GM12865 (cell line): ENCODE measurements at regions not wholly inside any gene's neighbourhood (a gene's known extent, or its start where the extent isn't known, plus 50 kb on each side); places are given as distances from the start of the nearest gene placed in this dataset.
"Not testable (repeated sequence)": the region's sequence is repeated elsewhere in the genome, so short reads cannot be mapped to it uniquely, and the experiment has no call there.

Experiments used
- DNase-seq: peaks from one replicate; pipeline ENCODE4 v3.0.0; 2010; ENCODE audit warnings: low read depth
- H3K4me3 ChIP-seq: 2 replicates; pipeline ENCODE4 v1.5.1; 2011; ENCODE audit warnings: mild to moderate bottlenecking, low read depth, low read length, control low read depth
- TF ChIP-seq, protein P1 (sequence below): IDR thresholded peaks from 2 replicates; pipeline ENCODE4 v1.5.1; 2011; ENCODE audit warnings: low read length, control low read depth, low read depth, inconsistent platforms; ENCODE audit not compliant: insufficient read depth; ENCODE audit errors: missing control alignments

DNA sequence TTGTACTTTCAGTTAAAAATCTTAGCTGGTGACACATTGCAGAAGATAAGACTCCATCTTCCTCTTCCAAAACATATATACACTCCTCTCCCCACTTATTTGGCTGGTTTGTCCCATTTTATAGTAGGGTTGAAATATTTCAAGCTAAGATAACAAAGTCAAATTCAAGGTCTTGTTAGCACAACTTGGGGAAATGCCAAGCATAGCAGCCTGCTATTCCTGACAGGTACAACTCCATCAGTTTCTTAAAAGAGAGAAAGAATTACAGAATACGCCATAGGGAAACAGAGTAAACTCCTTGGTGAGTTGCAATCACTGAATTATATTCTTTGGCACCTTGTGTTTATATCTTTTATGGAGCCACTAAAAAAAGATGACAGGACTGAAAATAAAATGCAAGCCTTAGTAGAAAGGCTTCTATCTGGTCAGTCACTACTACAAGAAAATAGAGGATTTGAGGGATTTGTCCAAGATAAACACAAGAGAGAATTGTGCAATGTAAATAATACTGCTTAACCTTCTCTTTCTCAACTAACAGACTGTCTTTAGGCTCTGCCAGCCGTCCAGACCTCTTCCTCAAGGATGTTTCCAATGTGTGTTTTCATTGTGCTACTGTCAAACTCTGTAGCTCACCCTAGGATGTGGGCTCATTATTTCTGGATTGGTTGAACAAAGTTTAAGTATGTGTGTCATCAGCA is 170.3 kb downstream of the VEGFC start:
- TF ChIP-seq, protein P1, sequence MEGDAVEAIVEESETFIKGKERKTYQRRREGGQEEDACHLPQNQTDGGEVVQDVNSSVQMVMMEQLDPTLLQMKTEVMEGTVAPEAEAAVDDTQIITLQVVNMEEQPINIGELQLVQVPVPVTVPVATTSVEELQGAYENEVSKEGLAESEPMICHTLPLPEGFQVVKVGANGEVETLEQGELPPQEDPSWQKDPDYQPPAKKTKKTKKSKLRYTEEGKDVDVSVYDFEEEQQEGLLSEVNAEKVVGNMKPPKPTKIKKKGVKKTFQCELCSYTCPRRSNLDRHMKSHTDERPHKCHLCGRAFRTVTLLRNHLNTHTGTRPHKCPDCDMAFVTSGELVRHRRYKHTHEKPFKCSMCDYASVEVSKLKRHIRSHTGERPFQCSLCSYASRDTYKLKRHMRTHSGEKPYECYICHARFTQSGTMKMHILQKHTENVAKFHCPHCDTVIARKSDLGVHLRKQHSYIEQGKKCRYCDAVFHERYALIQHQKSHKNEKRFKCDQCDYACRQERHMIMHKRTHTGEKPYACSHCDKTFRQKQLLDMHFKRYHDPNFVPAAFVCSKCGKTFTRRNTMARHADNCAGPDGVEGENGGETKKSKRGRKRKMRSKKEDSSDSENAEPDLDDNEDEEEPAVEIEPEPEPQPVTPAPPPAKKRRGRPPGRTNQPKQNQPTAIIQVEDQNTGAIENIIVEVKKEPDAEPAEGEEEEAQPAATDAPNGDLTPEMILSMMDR: no peak
- no peak overlapping the region for H3K4me3 ChIP-seq
- DNase-seq: no peak

DNA sequence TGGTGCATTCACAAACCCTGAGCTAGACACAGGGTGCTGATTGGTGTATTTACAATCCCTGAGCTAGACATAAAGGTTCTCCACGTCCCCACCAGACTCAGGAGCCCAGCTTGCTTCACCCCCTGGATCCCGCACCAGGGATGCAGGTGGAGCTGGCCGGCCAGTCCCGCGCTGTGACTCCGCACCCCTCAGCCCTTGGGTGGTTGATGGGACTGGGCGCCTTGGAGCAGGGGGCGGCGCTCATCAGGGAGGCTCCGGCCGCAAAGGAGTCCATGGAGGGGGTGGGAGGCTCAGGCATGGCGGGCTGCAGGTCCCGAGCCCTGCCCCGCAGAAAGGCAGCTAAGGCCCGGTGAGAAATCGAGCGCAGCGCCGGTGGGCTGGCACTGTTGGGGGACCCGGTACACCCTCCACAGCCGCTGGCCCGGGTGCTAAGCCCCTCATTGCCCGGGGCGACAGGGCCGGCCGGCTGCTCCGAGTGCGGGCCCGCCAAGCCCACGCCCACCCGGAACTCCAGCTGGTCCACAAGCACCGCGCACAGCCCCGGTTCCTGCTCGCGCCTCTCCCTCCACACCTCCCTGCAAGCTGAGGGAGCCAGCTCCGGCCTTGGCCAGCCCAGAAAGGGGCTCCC is 167.6 kb downstream of the VEGFC start:
- DNase-seq, H3K4me3 ChIP-seq: not testable (repeated sequence)

DNA sequence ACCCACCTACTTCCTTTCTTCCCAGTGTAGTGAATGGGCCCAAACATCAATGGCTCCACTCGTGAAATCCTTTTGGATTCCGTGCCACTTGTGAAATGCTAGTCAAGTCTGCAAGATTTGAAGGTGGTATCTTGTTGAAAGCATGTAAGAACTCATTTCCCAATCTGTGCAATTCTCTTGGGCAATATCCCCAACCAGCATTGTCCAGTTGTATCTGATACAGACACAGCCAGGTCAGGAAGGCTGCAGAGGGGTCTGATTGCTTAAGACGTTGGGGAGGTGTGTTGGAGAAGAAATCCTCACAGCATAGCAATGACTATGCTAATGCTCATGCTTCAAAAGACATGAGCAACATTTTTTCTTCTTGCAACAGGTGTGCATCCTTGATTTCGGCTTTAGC is 164.8 kb downstream of the VEGFC start:
- no peak overlapping the region for H3K4me3 ChIP-seq
- TF ChIP-seq, protein P1: no peak
- no peak for DNase-seq

DNA sequence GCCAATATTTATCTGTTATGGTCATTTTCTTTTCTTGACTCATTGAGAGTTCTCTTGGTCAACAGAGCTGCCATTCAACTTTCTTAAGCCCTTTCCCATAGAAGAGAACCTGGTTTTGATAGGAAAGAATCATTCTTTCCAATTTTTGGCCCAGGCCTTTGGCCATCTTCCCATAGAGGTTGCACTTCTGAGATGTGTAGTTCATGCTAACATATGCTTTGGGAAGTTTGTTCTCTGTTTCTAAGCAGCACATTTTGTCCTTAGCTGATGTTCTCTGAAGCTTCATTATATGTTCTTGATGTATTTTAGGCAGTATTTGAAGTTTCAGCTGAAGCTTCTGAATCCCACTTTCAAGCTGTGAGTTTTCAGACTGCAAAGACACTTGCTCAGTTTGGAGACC is 161.1 kb downstream of the VEGFC start:
- TF ChIP-seq, protein P1: no peak
- no peak overlapping the region for H3K4me3 ChIP-seq
- DNase-seq: no peak
